CD4-positive, CD25-positive, alpha-beta regulatory T cell (primary cell): ENCODE measurements at regions not wholly inside any gene's neighbourhood (a gene's known extent, or its start where the extent isn't known, plus 50 kb on each side); places are given as distances from the start of the nearest gene placed in this dataset.

ENCODE experiments used
- ATAC-seq, 2 donors: fragments of 150-1000 bp; cut with Tn5 transposase; one replicate each; pipeline ENCODE4 v1.10.0; 2021; ENCODE audit warnings: low read depth in 2 of 2, moderate number of reproducible peaks in 2 of 2, moderate library complexity in 1 of 2
- DNase-seq, 3 donors: peaks; one replicate each; pipeline versions ENCODE4 v3.0.0 to v3.0.0-alpha.2; 2012 to 2022; ENCODE audit warnings: mixed read lengths in 1 of 3
- H3K27ac ChIP-seq: one replicate; pipeline ENCODE4 v1.7.0; 2013; ENCODE audit warnings: mild to moderate bottlenecking, low read length; ENCODE audit not compliant: insufficient read depth, poor library complexity, severe bottlenecking
- H3K27me3 ChIP-seq: one replicate; pipeline ENCODE4 v1.7.0; 2013; ENCODE audit warnings: low read length; ENCODE audit not compliant: control insufficient read depth, insufficient read depth
- H3K36me3 ChIP-seq: one replicate; pipeline ENCODE4 v1.7.0; 2013; ENCODE audit warnings: mild to moderate bottlenecking, low read length, moderate library complexity; ENCODE audit not compliant: control insufficient read depth, insufficient read depth
- H3K4me1 ChIP-seq: 2 replicates; pipeline ENCODE4 v1.7.0; 2013; ENCODE audit warnings: mild to moderate bottlenecking, low read length; ENCODE audit not compliant: insufficient read depth, control insufficient read depth, poor library complexity, severe bottlenecking
- H3K4me3 ChIP-seq: one replicate; pipeline ENCODE4 v1.7.0; 2013; ENCODE audit warnings: low read depth, mild to moderate bottlenecking, low read length, moderate library complexity
- H3K9me3 ChIP-seq, 2 experiments: 1 replicate in 1 of 2; 2 replicates in 1 of 2; pipeline ENCODE4 v1.7.0; 2013; ENCODE audit warnings: low read length in 2 of 2, mild to moderate bottlenecking in 1 of 2, moderate library complexity in 1 of 2; ENCODE audit not compliant: control insufficient read depth in 2 of 2
- H3K27ac Mint-ChIP-seq, 3 donors: one replicate each; pipeline ENCODE4 v1.8.0; 2020 to 2022; ENCODE audit warnings: mild to moderate bottlenecking in 3 of 3, mixed read lengths in 3 of 3, moderate library complexity in 2 of 3
- H3K27me3 Mint-ChIP-seq: one replicate; pipeline ENCODE4 v1.8.0; 2022; ENCODE audit warnings: mild to moderate bottlenecking, mixed read lengths
- H3K36me3 Mint-ChIP-seq: one replicate; pipeline ENCODE4 v1.8.0; 2020; ENCODE audit warnings: mixed read lengths
- H3K4me1 Mint-ChIP-seq, 4 donors: one replicate each; pipeline ENCODE4 v1.8.0; 2020 to 2022; ENCODE audit warnings: mixed read lengths in 4 of 4, mild to moderate bottlenecking in 1 of 4
- H3K4me3 Mint-ChIP-seq, 4 donors: one replicate each; pipeline ENCODE4 v1.8.0; 2020 to 2022; ENCODE audit warnings: mild to moderate bottlenecking in 4 of 4, mixed read lengths in 4 of 4, moderate library complexity in 3 of 4
- H3K9me3 Mint-ChIP-seq, 7 donors: one replicate each; pipeline ENCODE4 v1.8.0; 2020 to 2022; ENCODE audit warnings: mixed read lengths in 7 of 7, mild to moderate bottlenecking in 3 of 7, moderate library complexity in 2 of 7

GRCh38 chr13:68046903-68047302 lies 816.8 kb upstream of the PCDH9 start:
- no peak overlapping the region for H3K4me3 Mint-ChIP-seq
- peaks cover 0 to 44% (median 7%) of the 10 kb centered on the region in 7 donors for H3K9me3 Mint-ChIP-seq
- no peaks in the 10 kb centered on the region for H3K27me3 ChIP-seq
- H3K4me1 Mint-ChIP-seq: no peaks in the 10 kb centered on the region
- H3K9me3 ChIP-seq: peaks cover 0 to 8% of the 10 kb centered on the region in 2 experiments
- no peaks in the 10 kb centered on the region for H3K36me3 Mint-ChIP-seq
- DNase-seq (no peak), ATAC-seq (no peak)
- no peaks in the 10 kb centered on the region for H3K4me1 ChIP-seq
- no peak overlapping the region for H3K4me3 ChIP-seq
- no peak overlapping the region for H3K27ac ChIP-seq
- H3K27me3 Mint-ChIP-seq: no peaks in the 10 kb centered on the region
- H3K27ac Mint-ChIP-seq: no peak overlapping the region
- H3K36me3 ChIP-seq: no peaks in the 10 kb centered on the region

- ATAC-seq: no peak
- Mint-ChIP-seq H3K4me1 (no peaks in the 10 kb centered on the region), H3K4me3 (no peak overlapping the region), H3K27ac (no peak overlapping the region), H3K9me3 (peaks cover 2 to 27% (median 5%) of the 10 kb centered on the region in 7 donors), H3K27me3 (no peaks in the 10 kb centered on the region), H3K36me3 (no peaks in the 10 kb centered on the region)
- H3K9me3 ChIP-seq: peaks cover 0 to 2% of the 10 kb centered on the region in 2 experiments
- H3K4me3 ChIP-seq: no peak overlapping the region
- H3K4me1 ChIP-seq: no peaks in the 10 kb centered on the region
- no peaks in the 10 kb centered on the region for H3K36me3 ChIP-seq
- H3K27me3 ChIP-seq: no peaks in the 10 kb centered on the region
- no peak overlapping the region for H3K27ac ChIP-seq
- no peak for DNase-seq
Measured at GRCh38 chr13:68030152-68030809, 800.1 kb upstream of the PCDH9 start.

GRCh38 chr13:68028701-68029100 lies 798.6 kb upstream of the PCDH9 start:
- Mint-ChIP-seq H3K9me3 (peaks cover 2 to 29% (median 5%) of the 10 kb centered on the region in 7 donors), H3K4me1 (no peaks in the 10 kb centered on the region), H3K4me3 (no peak overlapping the region), H3K27me3 (no peaks in the 10 kb centered on the region), H3K27ac (no peak overlapping the region), H3K36me3 (no peaks in the 10 kb centered on the region)
- H3K4me1 ChIP-seq: no peaks in the 10 kb centered on the region
- DNase-seq (no peak), ATAC-seq (no peak)
- H3K9me3 ChIP-seq: no peaks in the 10 kb centered on the region
- no peak overlapping the region for H3K27ac ChIP-seq
- no peak overlapping the region for H3K4me3 ChIP-seq
- no peaks in the 10 kb centered on the region for H3K36me3 ChIP-seq
- H3K27me3 ChIP-seq: no peaks in the 10 kb centered on the region

DNA sequence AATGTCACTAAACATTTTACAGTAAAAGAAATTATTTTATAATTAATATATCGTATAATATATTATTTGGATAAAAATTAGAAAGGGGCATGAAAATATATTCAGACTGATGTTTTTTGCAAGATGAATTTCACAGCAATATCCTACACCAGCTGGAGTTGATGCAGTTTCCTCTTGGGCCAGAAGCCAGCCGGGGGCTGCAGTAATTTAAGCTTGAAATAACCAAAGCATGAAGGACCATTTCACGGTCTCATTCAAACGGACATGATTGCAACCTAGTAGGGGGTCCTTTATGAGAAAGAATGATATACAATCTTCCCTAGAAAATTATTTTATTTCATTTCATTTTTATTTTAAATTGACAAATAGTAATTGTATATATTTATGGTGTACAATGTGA lies 797.2 kb upstream of the PCDH9 start:
- H3K4me3 ChIP-seq: no peak overlapping the region
- no peaks in the 10 kb centered on the region for H3K36me3 ChIP-seq
- DNase-seq (no peak), ATAC-seq (no peak)
- H3K4me3 Mint-ChIP-seq: no peak overlapping the region
- H3K36me3 Mint-ChIP-seq: no peaks in the 10 kb centered on the region
- H3K27ac ChIP-seq: no peak overlapping the region
- H3K9me3 ChIP-seq: no peaks in the 10 kb centered on the region
- no peaks in the 10 kb centered on the region for H3K4me1 ChIP-seq
- H3K9me3 Mint-ChIP-seq: peaks cover 1 to 30% (median 5%) of the 10 kb centered on the region in 7 donors
- no peaks in the 10 kb centered on the region for H3K27me3 Mint-ChIP-seq
- no peaks in the 10 kb centered on the region for H3K4me1 Mint-ChIP-seq
- H3K27me3 ChIP-seq: no peaks in the 10 kb centered on the region
- H3K27ac Mint-ChIP-seq: no peak overlapping the region

DNA sequence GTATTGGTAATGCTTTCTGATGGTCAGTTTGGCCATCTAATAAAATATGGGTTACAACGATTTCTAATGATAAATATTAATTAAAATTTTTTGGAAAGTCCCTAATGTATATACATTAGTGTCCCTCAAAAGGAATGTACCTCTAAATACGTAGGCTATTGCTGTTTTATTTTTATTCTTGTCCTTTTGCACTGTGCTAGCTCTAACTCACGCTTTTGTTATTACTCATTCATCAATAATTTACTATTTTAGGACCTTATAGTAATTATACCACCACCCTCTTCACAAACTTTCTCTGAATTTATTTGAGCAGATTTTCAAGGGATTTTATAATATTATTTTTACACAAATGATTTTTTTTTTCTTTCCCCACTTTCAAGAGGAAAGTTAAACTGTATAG lies 795.9 kb upstream of the PCDH9 start:
- no peaks in the 10 kb centered on the region for H3K36me3 Mint-ChIP-seq

DNA sequence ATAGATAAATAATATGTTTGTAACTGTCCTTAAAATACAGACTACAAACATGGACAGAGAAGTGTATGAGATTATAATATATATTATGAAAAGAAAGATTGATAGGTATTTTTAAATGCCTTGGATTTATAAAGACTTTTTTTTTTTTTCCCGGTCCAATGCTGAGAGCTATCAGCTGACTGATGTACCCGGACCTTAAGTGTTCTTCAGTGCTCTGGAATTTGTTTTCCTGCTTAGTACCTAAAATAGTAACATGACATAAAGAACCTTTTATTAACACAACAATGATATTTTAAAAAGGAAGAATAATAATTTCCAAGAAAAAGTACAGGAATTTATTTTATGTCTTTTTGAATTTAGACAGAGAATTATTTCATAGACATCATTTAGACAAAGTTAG lies 795.5 kb upstream of the PCDH9 start:
- no peaks in the 10 kb centered on the region for H3K36me3 ChIP-seq
- no peaks in the 10 kb centered on the region for H3K9me3 ChIP-seq
- Mint-ChIP-seq H3K27me3 (no peaks in the 10 kb centered on the region), H3K4me1 (no peaks in the 10 kb centered on the region), H3K4me3 (no peak overlapping the region), H3K9me3 (peaks cover 0 to 33% (median 6%) of the 10 kb centered on the region in 7 donors), H3K27ac (no peak overlapping the region), H3K36me3 (no peaks in the 10 kb centered on the region)
- no peak overlapping the region for H3K4me3 ChIP-seq
- H3K4me1 ChIP-seq: no peaks in the 10 kb centered on the region
- no peaks in the 10 kb centered on the region for H3K27me3 ChIP-seq
- no peak for ATAC-seq
- no peak for DNase-seq
- no peak overlapping the region for H3K27ac ChIP-seq

More for the DNA sequence above, 795.9 kb upstream of the PCDH9 start:
- no peak overlapping the region for H3K4me3 Mint-ChIP-seq
- Histone ChIP-seq H3K4me3 (no peak overlapping the region), H3K4me1 (no peaks in the 10 kb centered on the region), H3K27me3 (no peaks in the 10 kb centered on the region), H3K9me3 (no peaks in the 10 kb centered on the region), H3K27ac (no peak overlapping the region), H3K36me3 (no peaks in the 10 kb centered on the region)
- DNase-seq (no peak), ATAC-seq (no peak)
- H3K9me3 Mint-ChIP-seq: peaks cover 2 to 32% (median 6%) of the 10 kb centered on the region in 7 donors
- no peak overlapping the region for H3K27ac Mint-ChIP-seq
- no peaks in the 10 kb centered on the region for H3K27me3 Mint-ChIP-seq
- no peaks in the 10 kb centered on the region for H3K4me1 Mint-ChIP-seq

DNA sequence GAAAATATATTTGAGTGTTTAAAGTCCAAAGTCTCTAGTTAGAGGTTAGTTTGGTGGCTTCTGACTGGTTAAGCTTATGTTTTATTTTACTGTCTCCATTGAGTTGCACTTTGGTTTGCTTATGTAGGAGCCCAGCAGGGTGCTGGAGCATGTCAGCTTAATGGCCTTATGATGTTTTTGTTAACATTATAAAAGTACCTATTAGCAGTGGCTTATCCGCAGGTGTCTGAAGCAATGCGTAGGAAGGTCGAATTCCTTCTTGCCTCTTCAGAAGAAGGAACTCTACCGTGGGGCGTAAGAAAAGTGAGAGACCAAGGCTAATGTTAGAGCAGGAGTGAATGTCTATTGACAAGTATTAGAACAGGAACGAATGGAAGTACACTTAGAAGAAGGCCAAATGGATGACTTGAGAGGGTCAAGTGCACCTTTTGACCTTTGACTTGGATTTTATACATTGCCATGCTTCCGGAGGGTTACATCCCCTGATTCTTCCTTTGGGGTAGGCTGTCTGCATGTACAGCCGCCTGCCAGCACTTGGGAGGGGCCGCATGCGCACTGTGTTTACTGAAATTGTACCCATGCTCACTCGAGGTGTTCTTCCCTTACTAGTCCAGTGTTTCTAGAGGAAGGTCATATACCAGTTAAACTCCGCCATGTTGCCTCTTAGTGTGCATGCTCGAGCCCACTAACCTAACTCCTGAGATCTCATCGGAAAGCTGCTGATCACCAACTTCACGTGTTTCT lies 793.9 kb upstream of the PCDH9 start:
- H3K9me3 Mint-ChIP-seq: peaks cover 0 to 33% (median 5%) of the 10 kb centered on the region in 7 donors
- no peak overlapping the region for H3K27ac Mint-ChIP-seq
- no peaks in the 10 kb centered on the region for H3K9me3 ChIP-seq
- no peaks in the 10 kb centered on the region for H3K4me1 Mint-ChIP-seq
- H3K27ac ChIP-seq: no peak overlapping the region
- ATAC-seq: no peak
- H3K36me3 Mint-ChIP-seq: no peaks in the 10 kb centered on the region
- H3K4me3 ChIP-seq: no peak overlapping the region
- no peaks in the 10 kb centered on the region for H3K27me3 Mint-ChIP-seq
- DNase-seq: no peak
- H3K27me3 ChIP-seq: no peaks in the 10 kb centered on the region
- H3K4me3 Mint-ChIP-seq: no peak overlapping the region
- no peaks in the 10 kb centered on the region for H3K36me3 ChIP-seq
- H3K4me1 ChIP-seq: no peaks in the 10 kb centered on the region

- H3K9me3 ChIP-seq: no peaks in the 10 kb centered on the region
- H3K4me3 Mint-ChIP-seq: no peak overlapping the region
- H3K9me3 Mint-ChIP-seq: peaks cover 0 to 35% (median 4%) of the 10 kb centered on the region in 7 donors
- H3K4me1 Mint-ChIP-seq: no peaks in the 10 kb centered on the region
- H3K27me3 ChIP-seq: no peaks in the 10 kb centered on the region
- H3K27ac ChIP-seq: no peak overlapping the region
- no peak overlapping the region for H3K27ac Mint-ChIP-seq
- H3K36me3 ChIP-seq: no peaks in the 10 kb centered on the region
- no peak overlapping the region for H3K4me3 ChIP-seq
- DNase-seq (no peak), ATAC-seq (no peak)
- no peaks in the 10 kb centered on the region for H3K4me1 ChIP-seq
- no peaks in the 10 kb centered on the region for H3K36me3 Mint-ChIP-seq
- no peaks in the 10 kb centered on the region for H3K27me3 Mint-ChIP-seq
Measured at GRCh38 chr13:68019901-68020300, 789.8 kb upstream of the PCDH9 start.
